ENCODE measurements at regions not wholly inside any gene's neighbourhood (a gene's known extent, or its start where the extent isn't known, plus 50 kb on each side); places are given as distances from the start of the nearest gene placed in this dataset.

GRCh38 chr6:55019591-55019990 is 154.7 kb upstream of the HCRTR2 start:
- TF ChIP-seq, protein P1, sequence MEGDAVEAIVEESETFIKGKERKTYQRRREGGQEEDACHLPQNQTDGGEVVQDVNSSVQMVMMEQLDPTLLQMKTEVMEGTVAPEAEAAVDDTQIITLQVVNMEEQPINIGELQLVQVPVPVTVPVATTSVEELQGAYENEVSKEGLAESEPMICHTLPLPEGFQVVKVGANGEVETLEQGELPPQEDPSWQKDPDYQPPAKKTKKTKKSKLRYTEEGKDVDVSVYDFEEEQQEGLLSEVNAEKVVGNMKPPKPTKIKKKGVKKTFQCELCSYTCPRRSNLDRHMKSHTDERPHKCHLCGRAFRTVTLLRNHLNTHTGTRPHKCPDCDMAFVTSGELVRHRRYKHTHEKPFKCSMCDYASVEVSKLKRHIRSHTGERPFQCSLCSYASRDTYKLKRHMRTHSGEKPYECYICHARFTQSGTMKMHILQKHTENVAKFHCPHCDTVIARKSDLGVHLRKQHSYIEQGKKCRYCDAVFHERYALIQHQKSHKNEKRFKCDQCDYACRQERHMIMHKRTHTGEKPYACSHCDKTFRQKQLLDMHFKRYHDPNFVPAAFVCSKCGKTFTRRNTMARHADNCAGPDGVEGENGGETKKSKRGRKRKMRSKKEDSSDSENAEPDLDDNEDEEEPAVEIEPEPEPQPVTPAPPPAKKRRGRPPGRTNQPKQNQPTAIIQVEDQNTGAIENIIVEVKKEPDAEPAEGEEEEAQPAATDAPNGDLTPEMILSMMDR (optimal IDR thresholded peaks at IDR 0.05 in 1 of 3, IDR thresholded peaks at IDR 0.05 in 1 of 3, conservative IDR thresholded peaks at IDR 0.05 in 1 of 3; ENCODE audit: extremely low read depth in 1 of 3, insufficient read depth in 2 of 3, low read length in 3 of 3), result no peak
- TF ChIP-seq EZH2 (IDR thresholded peaks at IDR 0.05; ENCODE audit: low read length), result no peak
